Fibroblast of lung (primary cell): ENCODE measurements at regions not wholly inside any gene's neighbourhood (a gene's known extent, or its start where the extent isn't known, plus 50 kb on each side); places are given as distances from the start of the nearest gene placed in this dataset.

Experiments
- DNase-seq, 2 donors: peaks; one replicate each; pipeline versions ENCODE4 v3.0.0 to v3.0.0-alpha.2; 2010; ENCODE audit warnings: low read depth in 2 of 2
- H2AFZ ChIP-seq: 2 replicates; pipeline ENCODE4 v1.5.1; 2012; ENCODE audit warnings: low read length, control low read depth, inconsistent platforms
- H3K27ac ChIP-seq: 2 replicates; pipeline ENCODE4 v1.5.1; 2011; ENCODE audit warnings: low read length, control low read depth; ENCODE audit not compliant: insufficient read depth
- H3K27me3 ChIP-seq: 2 replicates; pipeline ENCODE4 v1.5.1; 2011; ENCODE audit warnings: mild to moderate bottlenecking, low read length; ENCODE audit not compliant: control insufficient read depth, insufficient read depth
- H3K36me3 ChIP-seq: 2 replicates; pipeline ENCODE4 v1.5.1; 2011; ENCODE audit warnings: low read length; ENCODE audit not compliant: control insufficient read depth, insufficient read depth
- H3K4me1 ChIP-seq: 2 replicates; pipeline ENCODE4 v1.5.1; 2011; ENCODE audit warnings: low read length; ENCODE audit not compliant: control insufficient read depth, insufficient read depth; ENCODE audit errors: extremely low read depth
- H3K4me2 ChIP-seq: 2 replicates; pipeline ENCODE4 v1.5.1; 2011; ENCODE audit warnings: low read length, control low read depth; ENCODE audit not compliant: insufficient read depth; ENCODE audit errors: extremely low read depth
- H3K4me3 ChIP-seq, 4 experiments: fragments of 200-600 bp in 1 of 4; sonication (generic) in 1 of 4; replicated peaks in 1 of 4; 2 replicates each; pipeline ENCODE4 v1.5.1; 2011 to 2016; ENCODE audit warnings: low read length in 4 of 4, low read depth in 3 of 4, mild to moderate bottlenecking in 3 of 4, control low read depth in 2 of 4, inconsistent platforms in 1 of 4, mixed read lengths in 1 of 4; ENCODE audit not compliant: insufficient read depth in 1 of 4; ENCODE audit errors: control extremely low read depth in 1 of 4
- H3K79me2 ChIP-seq: 2 replicates; pipeline ENCODE4 v1.5.1; 2012; ENCODE audit warnings: mild to moderate bottlenecking, low read length, inconsistent platforms; ENCODE audit not compliant: control insufficient read depth, insufficient read depth
- H3K9ac ChIP-seq: 2 replicates; pipeline ENCODE4 v1.5.1; 2011; ENCODE audit warnings: mild to moderate bottlenecking, low read length, control low read depth; ENCODE audit not compliant: insufficient read depth
- H3K9me3 ChIP-seq: 2 replicates; pipeline ENCODE4 v1.5.1; 2012; ENCODE audit warnings: low read depth, low read length; ENCODE audit not compliant: control insufficient read depth, insufficient read depth
- H4K20me1 ChIP-seq: 2 replicates; pipeline ENCODE4 v1.5.1; 2011; ENCODE audit warnings: low read length; ENCODE audit not compliant: control insufficient read depth, insufficient read depth; ENCODE audit errors: extremely low read depth
- CTCF ChIP-seq, 2 donors: IDR thresholded peaks in 1 of 2; conservative IDR thresholded peaks in 1 of 2; 1 replicate in 1 of 2; 2 replicates in 1 of 2; pipeline ENCODE4 v1.5.1; 2011 to 2012; ENCODE audit warnings: low read length in 2 of 2, control low read depth in 1 of 2, inconsistent platforms in 1 of 2, low read depth in 1 of 2, mild to moderate bottlenecking in 1 of 2
- EZH2 ChIP-seq: IDR thresholded peaks from 2 replicates; pipeline ENCODE4 v1.5.1; 2012; ENCODE audit warnings: low read length, control low read depth, mild to moderate bottlenecking; ENCODE audit errors: missing control alignments

- no peak for DNase-seq
- Histone ChIP-seq H3K4me3 (no peak overlapping the region), H2AFZ (no peak overlapping the region), H3K27ac (no peak overlapping the region), H3K9me3 (no peaks in the 10 kb centered on the region), H3K4me2 (no peak overlapping the region), H4K20me1 (no peaks in the 10 kb centered on the region), H3K27me3 (no peaks in the 10 kb centered on the region), H3K79me2 (no peaks in the 10 kb centered on the region), H3K4me1 (peaks cover 3% of the 10 kb centered on the region), H3K9ac (no peak overlapping the region), H3K36me3 (no peaks in the 10 kb centered on the region)
- no peak for TF ChIP-seq EZH2
- TF ChIP-seq CTCF (conservative IDR thresholded peaks at IDR 0.05 in 1 of 2, IDR thresholded peaks at IDR 0.05 in 1 of 2; ENCODE audit: low read depth in 1 of 2, low read length in 2 of 2): no peak
These were observed 123.5 kb upstream of the SDK2 start for GRCh38 chr17:73767696-73768095.

- Histone ChIP-seq H3K4me2 (no peak overlapping the region), H4K20me1 (no peaks in the 10 kb centered on the region), H2AFZ (no peak overlapping the region), H3K79me2 (no peaks in the 10 kb centered on the region), H3K27me3 (no peaks in the 10 kb centered on the region), H3K27ac (no peak overlapping the region), H3K9me3 (no peaks in the 10 kb centered on the region), H3K4me1 (peaks cover 3% of the 10 kb centered on the region), H3K4me3 (no peak overlapping the region), H3K9ac (no peak overlapping the region), H3K36me3 (no peaks in the 10 kb centered on the region)
- no peak for DNase-seq
- no peak for TF ChIP-seq EZH2
- no peak for TF ChIP-seq CTCF (conservative IDR thresholded peaks at IDR 0.05 in 1 of 2, IDR thresholded peaks at IDR 0.05 in 1 of 2; ENCODE audit: low read depth in 1 of 2, low read length in 2 of 2)
These were observed 124.4 kb upstream of the SDK2 start for GRCh38 chr17:73768691-73769090.

- H3K4me1 ChIP-seq: peaks cover 3% of the 10 kb centered on the region
- H3K4me3 ChIP-seq: no peak overlapping the region
- H3K4me2 ChIP-seq: no peak overlapping the region
- no peaks in the 10 kb centered on the region for H4K20me1 ChIP-seq
- no peaks in the 10 kb centered on the region for H3K36me3 ChIP-seq
- H3K27ac ChIP-seq: no peak overlapping the region
- H3K79me2 ChIP-seq: no peaks in the 10 kb centered on the region
- TF ChIP-seq CTCF (conservative IDR thresholded peaks at IDR 0.05 in 1 of 2, IDR thresholded peaks at IDR 0.05 in 1 of 2; ENCODE audit: low read depth in 1 of 2, low read length in 2 of 2) (no peak), EZH2 (no peak)
- H3K9ac ChIP-seq: no peak overlapping the region
- H3K9me3 ChIP-seq: no peaks in the 10 kb centered on the region
- peak in 1 of 2 donors; percentile 4 for DNase-seq
- no peaks in the 10 kb centered on the region for H3K27me3 ChIP-seq
- H2AFZ ChIP-seq: no peak overlapping the region
These were observed 125.2 kb upstream of the SDK2 start for GRCh38 chr17:73769479-73769878.
